ENCODE measurements at regions not wholly inside any gene's neighbourhood (a gene's known extent, or its start where the extent isn't known, plus 50 kb on each side); places are given as distances from the start of the nearest gene placed in this dataset.
"Not testable (repeated sequence)": the region's sequence is repeated elsewhere in the genome, so short reads cannot be mapped to it uniquely, and the experiment has no call there.

- DNase-seq = no peak
These were observed 204.8 kb downstream of the KCNK2 start for GRCh38 chr1:215287362-215287761.

DNA sequence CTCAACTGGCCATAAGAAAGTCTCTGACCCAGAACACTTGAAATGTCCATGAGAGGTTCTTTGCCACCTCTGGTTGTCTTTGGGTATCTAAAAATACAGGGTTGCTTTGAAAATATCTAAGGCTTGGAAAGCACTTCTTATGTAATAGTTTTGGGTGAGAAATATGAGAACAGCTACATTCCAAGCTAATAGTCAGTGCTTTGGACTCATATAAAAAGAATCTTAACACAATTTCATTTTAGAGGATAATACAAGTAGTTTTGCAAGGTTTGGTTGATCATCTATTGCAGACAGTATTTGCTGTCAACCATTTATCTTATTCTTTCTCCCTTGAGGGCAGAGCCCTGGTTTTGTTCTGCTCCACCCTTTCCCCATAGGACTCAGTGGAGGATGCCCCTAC lies 207.5 kb downstream of the KCNK2 start:
- DNase-seq = no peak

DNA sequence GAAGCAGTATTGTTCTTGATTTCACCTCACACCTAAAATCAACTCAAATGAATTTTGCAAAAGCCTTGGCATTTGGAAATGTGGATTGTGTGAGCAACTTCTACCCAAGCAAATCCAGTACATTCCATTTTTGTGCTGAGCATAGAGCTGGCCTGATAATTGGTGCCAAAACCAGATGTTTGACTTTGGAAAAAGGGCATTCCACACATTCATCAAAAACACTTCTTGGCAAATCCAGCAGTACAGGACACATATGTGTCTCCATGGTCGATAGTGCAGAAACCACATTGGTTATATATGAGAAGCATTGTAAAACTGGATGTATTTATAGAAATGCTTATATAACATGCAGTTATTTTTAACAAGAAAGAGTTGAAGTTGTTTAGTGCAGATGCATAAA lies 210.4 kb downstream of the KCNK2 start:
- no peak for DNase-seq

DNA sequence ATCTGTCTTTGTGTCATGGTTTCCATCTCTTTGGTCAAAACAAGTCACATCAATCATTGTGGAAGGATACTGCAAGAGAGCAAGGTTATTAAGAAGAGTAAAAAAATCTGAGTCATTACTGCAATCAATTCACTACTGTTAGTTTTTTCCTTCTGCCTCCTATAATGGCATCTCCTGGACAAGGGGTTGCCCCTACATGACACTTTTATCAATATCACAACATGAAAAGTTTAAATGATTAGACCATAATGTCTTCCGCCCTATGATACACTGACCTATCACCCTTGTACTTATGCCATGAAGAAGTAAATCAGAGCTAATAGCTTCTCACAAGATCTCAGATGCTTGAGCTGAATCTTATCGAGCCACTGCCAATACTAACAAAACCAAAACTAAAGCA lies 223.9 kb downstream of the KCNK2 start:
- DNase-seq = no peak

GRCh38 chr1:215321802-215322201 lies 239.3 kb downstream of the KCNK2 start:
- DNase-seq = no peak

- DNase-seq = not testable (repeated sequence)
These were observed 241.5 kb downstream of the KCNK2 start for GRCh38 chr1:215323992-215324391.

- no peak for DNase-seq
These were observed 236.7 kb upstream of the KCTD3 start for GRCh38 chr1:215330426-215330825.

- DNase-seq = no peak
These were observed 222.6 kb upstream of the KCTD3 start for GRCh38 chr1:215344539-215344938.

- DNase-seq = no peak
These were observed 221.9 kb upstream of the KCTD3 start for GRCh38 chr1:215345208-215345607.

- no peak for DNase-seq
These were observed 221.3 kb upstream of the KCTD3 start for GRCh38 chr1:215345766-215346165.

GRCh38 chr1:215357901-215358300 lies 209.2 kb upstream of the KCTD3 start:
- DNase-seq = no peak

DNA sequence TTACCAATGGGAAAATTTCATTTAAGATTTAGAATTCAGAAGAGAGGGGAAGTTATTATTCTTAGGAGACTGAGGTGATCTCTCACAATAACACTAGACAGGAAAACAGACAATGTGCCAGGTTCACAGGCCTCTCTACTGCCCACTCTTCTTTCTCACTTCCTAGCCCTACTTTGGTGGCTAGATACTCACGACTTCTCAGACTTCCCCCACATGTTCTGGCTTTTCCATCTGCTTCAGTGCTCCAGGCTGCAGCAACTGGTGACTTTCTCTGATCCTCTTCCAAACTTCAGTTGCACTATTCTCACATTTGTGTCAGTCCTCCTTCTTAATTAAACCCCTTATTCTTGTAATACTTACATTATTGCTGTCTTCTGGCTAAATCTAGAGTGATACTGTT lies 208.7 kb upstream of the KCTD3 start:
- DNase-seq = peak; percentile 6

GRCh38 chr1:215360031-215360430 lies 207.1 kb upstream of the KCTD3 start:
- no peak for DNase-seq

DNA sequence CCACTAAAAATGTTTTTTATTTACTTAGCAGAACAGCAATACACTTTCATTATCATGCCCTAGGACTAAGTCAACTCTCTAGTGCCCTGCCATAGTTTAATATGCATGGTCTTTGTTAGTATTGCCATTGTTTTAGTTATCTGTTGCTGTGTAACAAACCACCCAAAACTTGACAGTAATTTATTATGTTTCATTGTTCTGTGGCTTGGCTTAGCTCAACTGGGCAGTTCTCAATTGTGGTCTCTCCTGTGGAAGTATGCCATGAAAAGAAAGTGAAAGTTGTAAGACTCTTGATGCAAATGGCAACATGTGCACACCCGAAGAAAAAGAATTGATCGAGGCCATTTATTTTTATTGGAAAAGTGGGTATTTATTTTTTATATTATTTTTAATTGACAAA lies 206.3 kb upstream of the KCTD3 start:
- DNase-seq = no peak

DNA sequence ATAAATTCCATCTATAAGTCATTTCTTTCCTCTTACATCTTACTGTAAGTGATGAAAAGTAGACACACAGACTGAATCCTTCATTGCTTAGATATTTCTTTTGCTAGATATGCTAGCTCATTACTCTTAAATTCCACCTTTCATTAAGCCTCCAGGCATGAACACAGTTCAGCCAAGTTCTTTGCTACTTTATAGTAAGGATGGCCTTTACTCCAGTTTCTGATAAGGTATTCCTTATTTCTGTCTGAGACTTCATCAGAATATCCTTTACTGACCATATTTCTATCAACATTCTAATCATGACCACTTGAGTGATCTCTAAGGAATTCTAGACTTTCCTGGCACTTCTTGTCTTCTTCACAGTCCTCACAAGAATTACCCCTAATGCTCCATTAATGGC lies 191.7 kb upstream of the KCTD3 start:
- DNase-seq = no peak

DNA sequence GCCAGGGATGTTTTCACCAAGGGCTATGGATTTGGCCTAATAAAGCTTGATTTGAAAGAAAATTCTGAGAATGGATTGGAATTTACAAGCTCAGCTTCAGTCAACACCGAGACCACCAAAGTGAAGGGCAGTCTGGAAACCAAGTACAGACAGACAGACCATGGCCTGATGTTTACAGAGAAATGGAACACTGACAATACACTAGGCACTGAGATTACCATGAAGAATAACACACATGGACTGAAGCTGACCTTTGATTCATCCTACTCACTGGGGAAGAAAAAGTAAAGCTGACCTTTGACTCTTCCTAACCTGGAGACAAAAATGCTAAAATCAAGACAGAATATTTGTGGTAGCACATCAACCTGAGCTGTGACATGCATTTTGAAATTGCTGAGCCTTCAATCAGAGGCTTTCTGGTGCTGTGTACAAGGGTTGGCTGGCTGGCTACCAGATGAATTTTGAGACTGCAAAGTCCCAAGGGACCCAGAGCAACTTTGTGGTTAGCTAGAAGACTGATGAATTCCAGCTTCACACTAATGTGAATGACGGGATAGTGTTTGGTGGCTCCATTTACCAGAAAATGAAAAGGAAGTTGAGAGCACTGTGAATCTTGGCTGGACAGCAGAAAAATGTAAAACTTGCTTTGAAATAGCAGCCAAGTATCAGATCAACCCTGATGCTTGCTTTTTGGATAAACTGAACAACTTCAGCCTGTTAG lies 190.4 kb upstream of the KCTD3 start:
- DNase-seq = no peak

- no peak for DNase-seq
These were observed 189.4 kb upstream of the KCTD3 start for GRCh38 chr1:215377746-215378145.

DNA sequence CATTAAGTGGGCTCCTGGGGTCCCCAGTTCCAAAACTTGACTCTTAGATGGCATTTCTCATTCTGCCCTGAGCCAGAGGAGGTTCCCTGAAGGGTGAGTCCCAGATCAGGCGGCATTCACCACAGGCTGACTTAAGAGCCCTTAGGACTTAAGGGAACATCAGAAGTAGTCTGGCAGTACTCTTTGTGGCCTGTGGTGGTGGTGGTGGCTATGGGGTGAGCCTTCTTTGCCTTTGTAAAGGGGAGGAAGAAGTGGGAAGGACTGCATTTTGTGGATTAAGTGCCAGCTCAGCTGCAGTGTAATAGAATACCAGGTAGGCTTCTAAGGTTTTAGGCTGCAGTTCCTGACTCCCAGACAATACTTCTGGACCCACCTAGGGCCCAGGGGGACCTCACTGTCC lies 186.5 kb upstream of the KCTD3 start:
- no peak for DNase-seq

- DNase-seq = no peak
These were observed 173.6 kb upstream of the KCTD3 start for GRCh38 chr1:215393476-215393875.

- DNase-seq = no peak
These were observed 172.8 kb upstream of the KCTD3 start for GRCh38 chr1:215394084-215394991.

- DNase-seq = no peak
These were observed 170.0 kb upstream of the KCTD3 start for GRCh38 chr1:215397106-215397505.

- DNase-seq = no peak
These were observed 169.3 kb upstream of the KCTD3 start for GRCh38 chr1:215397843-215398242.

GRCh38 chr1:215399787-215400186 lies 167.3 kb upstream of the KCTD3 start:
- DNase-seq = no peak

DNA sequence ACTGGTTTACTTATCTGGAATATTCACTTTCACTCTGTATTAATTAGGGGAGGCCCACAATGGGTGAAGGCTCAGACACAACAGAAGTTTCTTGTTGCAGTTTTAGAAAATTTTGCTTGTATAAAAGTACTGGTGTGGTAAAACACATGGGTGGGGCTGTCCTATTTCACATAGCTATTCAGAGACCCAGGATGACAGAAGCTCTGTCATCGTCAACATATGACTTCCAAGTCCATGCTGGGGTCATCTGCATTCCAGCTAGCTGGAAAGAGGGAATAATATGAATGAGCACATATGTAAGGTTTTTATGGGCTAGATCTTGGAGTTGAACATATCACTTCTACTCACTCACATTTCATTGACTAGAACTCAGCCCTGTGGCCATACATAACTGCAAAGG lies 166.4 kb upstream of the KCTD3 start:
- DNase-seq = no peak

Data from occipital lobe (tissue), 1 donor.